COLO668 (cell line): ENCODE measurements at regions not wholly inside any gene's neighbourhood (a gene's known extent, or its start where the extent isn't known, plus 50 kb on each side); places are given as distances from the start of the nearest gene placed in this dataset.
A peak's percentile ranks its signal among the peaks of the same experiment; 100 is the strongest.
"Not testable (repeated sequence)": the region's sequence is repeated elsewhere in the genome, so short reads cannot be mapped to it uniquely, and the experiment has no call there.

ENCODE experiments used
- DNase-seq: peaks from one replicate; lab custom pipeline; 2025; ENCODE audit not compliant: unreplicated experiment; lab: John Stamatoyannopoulos, UW

DNA sequence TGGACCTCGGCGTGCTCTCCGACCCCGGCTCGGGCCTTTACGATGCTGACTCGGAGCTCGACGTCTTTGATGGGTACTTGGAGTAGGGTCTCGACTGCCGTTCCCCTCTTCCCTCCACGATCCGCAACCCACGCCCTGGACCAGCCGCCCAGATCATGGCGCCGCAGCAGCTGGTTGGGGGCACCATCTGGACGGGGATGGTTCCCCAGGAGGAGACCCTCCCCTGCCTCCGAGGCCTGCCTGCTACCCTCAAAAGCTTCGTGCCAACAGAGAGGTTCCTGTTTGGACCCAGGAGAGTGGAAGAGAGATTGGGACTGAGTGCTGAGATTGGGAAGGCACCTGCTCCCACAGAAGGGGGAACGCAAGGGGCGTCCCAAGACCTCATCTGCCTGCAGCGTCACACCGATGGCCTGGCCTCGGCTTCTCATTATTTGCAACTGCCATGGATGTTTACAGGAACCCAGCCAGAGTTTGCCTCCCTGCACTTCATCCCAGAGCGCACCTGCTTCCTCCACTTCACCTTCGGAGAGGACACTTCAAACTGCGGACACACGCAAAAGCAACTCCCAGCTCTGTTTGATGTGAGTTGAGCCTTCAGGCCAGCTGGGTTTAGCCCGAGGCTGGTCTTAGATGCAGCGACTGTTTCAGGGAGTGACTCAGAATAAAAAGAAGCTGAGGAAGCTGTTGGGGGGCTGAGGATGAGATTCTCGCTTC is 58.9 kb downstream of the GOLGA6L7 start:
- peak; percentile 82 for DNase-seq

DNA sequence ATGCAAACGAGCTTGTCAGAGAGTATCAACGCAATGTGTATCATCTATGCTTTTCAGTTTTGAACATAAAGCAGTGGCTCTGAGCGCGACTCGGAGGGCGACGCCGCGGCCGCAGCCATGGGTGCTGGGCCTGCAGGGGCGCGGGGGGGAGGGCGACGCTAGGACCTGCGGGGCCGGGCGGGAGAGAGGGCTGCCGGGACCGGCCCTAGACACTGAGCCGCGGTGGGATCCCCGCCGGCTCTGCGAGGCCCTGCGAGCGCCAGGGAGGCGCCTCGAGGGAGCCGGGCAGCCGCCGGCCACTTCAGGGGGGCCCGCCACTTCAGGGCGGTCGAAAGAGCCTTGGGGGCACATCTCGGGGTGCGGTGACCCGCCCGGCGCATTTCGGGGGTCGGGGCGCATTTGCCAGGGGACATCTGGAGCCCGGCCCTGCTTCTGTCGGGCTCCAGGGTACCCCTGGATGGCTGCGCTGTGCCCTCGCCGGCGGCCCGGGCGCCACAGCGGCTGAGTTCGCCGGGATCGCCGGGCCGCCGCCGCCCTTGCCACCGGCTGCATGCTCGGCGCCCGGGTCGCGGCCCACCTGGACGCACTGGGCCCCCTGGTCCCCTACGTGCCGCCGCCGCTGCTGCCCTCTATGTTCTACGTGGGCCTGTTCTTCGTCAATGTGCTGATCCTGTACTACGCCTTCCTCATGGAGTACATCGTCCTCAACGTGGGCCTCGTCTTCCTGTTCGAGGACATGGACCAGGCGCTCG is 59.6 kb downstream of the GOLGA6L7 start:
- not testable (repeated sequence) for DNase-seq

DNA sequence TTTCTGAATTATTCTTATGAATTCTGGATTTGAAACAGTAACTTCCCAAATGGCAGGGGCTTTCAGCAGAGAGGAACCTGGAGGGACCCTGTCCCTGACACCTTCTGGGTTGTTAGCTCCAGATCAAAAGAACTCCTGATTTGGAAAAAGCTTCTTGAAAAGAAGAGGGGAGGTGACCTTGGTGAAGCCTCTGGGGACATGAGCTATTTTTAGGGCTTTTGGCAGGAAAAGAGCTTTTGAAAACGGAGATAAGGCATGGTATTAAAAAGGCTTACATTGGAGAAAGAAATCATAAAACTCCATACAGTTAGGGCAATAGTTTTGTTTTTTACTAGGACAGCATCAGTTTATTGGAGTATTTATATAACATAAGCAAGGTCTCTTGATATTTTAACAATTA is 60.3 kb downstream of the GOLGA6L7 start:
- not testable (repeated sequence) for DNase-seq

DNA sequence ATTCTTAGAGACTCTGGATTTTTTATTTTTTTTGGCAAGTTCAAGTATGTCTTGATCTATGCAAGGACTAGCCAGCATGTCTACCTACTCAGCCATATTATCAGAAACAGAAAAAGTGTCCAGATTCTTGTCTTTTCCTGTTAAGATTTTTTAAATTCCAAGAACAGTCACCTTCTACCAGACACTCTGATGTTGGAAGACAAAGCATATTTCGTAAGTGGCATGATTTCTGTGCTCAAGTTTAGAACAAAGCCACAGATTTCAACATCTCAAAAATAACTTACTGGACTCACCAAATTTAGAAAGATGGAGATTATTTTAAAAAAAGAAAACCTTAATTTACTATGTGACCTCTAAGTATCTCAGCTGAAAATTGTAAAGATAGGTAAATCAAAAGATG is 61.9 kb downstream of the GOLGA6L7 start:
- no peak for DNase-seq

DNA sequence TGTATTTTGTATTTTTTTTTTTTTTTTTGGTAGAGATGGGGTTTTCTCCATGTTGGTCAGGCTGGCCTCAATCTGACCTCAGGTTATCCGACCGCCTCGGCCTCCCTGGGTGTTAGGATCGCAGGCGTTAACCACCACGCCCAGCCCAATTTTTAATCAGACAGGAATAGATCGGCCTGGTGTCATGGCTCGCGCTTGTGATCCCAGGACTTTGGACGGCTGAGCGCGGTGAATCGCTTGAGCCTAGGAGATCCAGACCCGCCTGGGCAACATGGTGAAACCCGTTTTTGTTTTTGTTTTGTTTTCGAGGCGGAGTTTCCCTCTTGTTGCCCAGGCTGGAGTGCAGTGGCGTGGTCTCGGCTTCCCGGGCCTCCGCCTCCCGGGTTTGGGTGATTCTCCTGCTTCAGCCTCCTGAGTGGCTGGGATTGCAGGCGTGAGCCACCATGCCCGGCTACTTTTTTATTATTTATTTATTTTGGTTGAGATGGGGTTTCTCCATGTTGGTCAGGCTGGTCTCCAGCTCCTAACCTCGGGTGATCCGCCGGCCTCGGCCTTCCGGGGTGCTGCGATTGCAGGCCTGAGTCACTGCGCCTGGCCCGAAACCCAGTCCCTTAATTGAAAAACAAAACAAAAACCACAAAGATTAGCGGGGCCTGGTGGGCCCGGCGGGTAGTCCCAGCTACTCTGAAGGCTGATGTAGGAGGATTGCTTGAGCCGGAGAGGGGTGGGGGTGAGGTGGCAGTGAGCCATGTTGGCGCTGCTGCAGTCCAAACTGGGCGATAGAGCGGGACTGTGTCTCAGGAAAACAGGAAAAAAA is 63.9 kb downstream of the GOLGA6L7 start:
- DNase-seq = not testable (repeated sequence)

DNA sequence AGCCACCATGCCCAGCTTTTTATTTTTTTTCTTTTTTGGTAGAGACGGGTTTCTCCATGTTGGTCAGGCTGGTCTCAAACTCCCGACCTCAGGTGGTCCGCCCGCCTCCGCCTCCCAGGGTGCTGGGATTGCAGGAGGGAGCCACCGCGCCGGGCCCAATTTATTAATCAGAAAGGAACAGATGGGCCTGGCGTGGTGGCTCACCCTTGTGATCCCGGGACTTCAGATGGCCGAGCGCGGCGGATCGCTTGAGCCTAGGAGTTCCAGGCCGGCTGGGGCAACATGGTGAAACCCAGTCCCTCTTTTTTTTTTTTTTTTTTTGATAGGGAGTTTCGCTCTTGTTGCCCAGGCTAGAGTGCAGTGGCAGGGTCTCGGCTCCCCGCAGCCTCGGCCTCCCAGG is 64.6 kb downstream of the GOLGA6L7 start:
- DNase-seq = no peak

DNA sequence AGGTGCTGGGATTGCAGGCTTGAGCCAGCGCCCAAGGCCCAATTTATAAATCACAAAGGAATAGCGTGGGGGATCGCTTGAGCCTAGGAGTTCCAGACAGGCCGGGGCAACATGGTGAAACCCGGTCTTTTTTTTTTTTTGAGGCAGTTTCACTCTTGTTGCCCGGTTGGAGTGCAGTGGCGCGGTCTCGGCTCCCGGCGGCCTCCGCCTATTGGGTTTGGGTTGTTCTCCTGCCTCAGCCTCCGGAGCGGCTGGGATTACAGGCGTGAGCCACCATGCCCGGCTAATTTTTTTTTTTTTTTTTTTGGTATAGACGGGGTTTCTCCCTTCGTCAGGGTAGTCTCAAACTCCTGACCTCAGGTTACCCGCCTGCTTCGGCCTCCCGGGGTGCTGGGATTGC is 65.0 kb downstream of the GOLGA6L7 start:
- DNase-seq = no peak

DNA sequence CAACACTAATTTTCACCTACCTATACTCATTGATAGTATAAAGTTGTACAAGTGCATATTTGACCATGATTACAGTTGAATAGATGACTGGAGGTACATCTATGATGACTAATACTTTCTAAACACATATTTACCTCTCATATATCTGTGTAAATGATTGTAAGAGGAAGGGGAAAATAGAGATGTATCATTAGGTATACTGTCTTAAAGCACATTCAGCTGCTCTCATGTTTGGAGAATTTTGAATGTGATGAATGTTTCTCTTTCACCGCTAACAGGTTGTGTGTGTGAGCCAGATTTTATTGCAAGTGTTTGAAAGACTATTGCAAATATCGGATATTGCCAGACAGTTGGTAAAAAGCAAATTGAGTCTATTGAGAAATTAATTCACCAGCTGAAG is 66.2 kb upstream of the GOLGA8M start:
- DNase-seq = not testable (repeated sequence)

DNA sequence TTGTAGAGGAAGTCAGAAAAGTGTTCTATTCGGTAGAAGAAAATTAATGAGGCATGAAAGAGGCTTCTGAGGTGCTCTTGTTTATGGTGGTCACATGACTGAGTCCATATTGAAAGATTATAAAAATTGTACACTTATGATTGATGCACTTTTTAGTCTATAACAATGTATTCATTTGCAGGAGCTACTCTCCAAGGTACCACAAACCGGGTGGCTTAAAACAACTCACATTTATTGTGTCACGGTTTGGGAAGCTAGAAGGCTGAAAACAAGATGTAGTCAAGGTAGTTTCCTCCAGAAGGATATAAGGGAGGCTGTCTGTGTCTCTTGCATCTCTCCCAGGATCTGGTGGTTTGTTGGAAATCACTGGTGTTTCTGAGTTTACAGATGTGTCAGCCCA is 60.6 kb upstream of the GOLGA8M start:
- DNase-seq = not testable (repeated sequence)
